CD4-positive, alpha-beta T cell treated with Interleukin-15 for 4 hours (primary cell): ENCODE measurements at regions not wholly inside any gene's neighbourhood (a gene's known extent, or its start where the extent isn't known, plus 50 kb on each side); places are given as distances from the start of the nearest gene placed in this dataset.
"Not testable (repeated sequence)": the region's sequence is repeated elsewhere in the genome, so short reads cannot be mapped to it uniquely, and the experiment has no call there.

ENCODE experiments used
- DNase-seq: peaks from one replicate; pipeline ENCODE4 v3.0.0-alpha.2; 2020; ENCODE audit warnings: low spot score

DNA sequence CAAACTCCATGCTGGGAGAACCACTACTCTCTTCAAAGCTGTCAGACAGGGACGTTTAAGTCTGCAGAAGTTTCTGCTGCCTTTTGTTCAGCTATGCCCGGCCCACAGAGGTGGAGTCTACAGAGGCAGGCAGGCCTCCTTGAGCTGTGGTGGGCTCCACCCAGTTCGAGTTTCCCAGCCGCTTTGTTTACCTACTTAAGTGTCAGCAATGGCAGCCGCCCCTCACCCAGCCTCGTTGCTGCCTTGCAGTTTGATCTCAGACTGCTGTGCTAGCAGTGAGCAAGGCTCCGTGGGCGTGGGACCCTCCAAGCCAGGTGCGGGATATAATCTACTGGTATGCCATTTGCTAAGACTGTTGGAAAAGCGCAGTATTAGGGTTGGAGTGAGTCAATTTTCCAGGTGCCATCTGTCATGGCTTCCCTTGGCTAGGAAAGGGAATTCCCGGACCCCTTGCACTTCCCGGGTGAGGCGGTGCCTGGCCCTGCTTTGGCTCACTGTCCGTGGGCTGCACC is 190.7 kb downstream of the TTC6 start:
- DNase-seq = not testable (repeated sequence)

GRCh38 chr14:37787879-37788494 is 192.6 kb downstream of the TTC6 start:
- no peak for DNase-seq

GRCh38 chr14:37791384-37792036 is 196.1 kb downstream of the TTC6 start:
- no peak for DNase-seq

DNA sequence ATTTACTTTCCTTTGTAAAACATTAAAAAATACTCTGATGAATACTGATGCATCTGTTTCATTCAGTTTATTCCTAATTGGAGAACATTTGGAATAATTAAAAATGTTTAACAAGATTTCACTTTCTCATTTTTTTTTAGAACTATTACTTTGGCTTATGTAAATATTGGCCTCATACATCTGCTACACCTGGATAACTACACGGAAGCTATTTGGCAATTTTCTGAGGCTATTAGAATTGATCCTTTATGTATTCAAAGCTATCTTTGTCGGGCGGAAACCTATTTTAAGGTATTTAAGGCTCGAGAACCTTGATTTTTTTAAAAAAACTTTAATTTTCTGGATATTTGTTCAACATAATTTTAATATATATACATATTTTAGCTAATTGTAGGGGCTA is 196.7 kb downstream of the TTC6 start:
- no peak for DNase-seq

DNA sequence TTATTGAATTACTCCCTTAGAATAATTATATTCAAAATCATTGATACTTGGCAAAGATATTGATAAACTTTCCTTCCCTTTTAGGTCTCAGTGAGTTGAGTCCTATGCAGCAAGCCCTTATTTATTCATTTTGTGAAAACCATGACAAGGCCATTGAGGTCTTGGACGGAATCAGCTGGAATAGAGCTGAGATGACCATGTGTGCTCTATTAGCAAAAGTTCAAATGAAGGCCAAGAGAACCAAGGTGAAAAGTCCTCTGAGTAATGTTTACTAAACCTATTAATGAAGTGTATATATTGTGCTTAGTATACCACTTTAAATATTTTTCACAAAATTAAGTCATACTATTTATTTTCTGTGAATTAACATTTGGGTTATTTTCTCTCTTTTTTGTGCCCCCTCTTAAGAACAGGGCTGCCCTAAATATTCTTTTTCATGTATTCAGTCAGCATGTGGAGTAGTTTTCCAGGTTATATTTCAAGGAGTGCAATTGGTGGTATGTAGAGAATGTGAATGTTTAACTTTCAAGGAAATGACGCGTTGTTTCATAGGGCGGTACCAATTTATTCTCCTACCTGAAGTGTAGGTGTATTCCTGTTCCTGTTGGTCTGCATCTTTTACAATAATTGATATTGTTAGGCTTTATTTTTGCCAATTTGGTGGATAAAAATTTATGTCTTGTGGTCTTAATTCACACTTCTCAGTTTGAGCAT is 201.4 kb downstream of the TTC6 start:
- no peak for DNase-seq

DNA sequence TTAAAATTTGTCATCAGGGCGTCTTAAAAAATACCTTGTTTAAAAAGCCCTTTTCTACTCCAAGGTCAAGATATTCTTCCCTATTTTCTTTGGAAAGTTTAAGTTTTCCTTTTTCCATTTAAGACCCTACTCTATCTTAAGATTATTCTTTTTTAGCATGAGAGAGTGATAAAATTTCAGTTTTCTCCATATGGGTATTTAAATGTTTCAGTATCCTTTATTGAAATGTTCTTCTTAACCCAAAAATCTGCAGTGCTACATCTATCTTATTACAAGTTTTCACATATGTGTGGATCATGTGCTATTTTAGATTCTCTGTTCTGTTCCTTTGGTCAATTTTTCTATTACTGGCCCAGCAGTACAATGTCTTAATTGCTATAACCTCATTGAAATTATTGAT is 202.2 kb downstream of the TTC6 start:
- no peak for DNase-seq

DNA sequence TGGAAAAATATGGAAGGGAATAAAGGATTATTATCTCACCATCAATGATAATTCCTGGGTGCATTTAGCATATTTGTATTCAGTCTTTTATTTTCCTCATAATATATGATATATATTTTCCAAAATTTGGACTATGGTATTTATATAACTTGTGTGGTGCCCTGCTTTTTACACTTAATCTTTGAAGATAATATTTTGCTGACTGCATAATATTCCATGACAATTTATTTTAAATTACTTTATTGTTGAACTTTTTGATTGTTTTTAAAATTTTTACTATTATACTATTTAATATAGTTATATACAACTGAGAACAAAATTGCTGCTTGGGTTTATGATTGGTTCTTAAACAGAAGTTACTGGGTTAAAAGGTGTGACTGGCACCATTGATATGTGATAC is 212.3 kb downstream of the TTC6 start:
- no peak for DNase-seq

DNA sequence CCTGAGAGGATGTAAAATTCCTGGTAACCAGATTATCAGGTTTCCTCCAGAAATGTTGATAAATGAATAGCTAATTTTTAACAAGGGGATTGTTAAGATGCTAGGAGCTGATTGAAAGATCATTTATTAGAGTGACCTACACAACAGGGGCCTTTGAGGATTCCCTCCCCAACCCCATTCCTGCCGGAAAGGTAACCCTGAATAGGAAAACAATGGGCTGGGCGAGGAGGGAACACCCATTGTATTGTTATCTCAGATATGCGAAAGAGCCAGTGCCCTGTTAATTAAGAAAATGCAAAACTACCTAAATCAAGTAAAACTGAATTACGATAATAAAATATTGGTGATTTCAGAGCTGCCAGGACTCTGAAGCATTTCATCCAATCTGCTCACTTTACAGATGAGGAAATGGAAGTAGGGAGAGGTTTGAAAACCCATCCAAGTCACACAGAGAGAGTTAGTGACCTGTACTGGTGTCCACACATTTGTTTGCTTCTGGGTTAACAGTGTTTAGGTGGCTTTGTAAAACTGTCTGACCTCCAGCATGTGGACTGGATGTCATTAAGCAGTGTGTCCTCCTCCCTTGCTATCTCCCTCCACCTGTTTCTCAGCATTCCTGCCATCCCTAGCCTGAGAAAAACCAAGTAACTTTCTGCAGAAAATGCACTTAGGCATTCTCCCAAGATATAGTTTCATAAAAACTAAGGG is 214.8 kb downstream of the TTC6 start:
- DNase-seq = no peak

GRCh38 chr14:37813732-37814131 is 218.3 kb downstream of the TTC6 start:
- DNase-seq = no peak

- DNase-seq = no peak
These were observed 220.7 kb downstream of the TTC6 start for GRCh38 chr14:37816135-37816534.

DNA sequence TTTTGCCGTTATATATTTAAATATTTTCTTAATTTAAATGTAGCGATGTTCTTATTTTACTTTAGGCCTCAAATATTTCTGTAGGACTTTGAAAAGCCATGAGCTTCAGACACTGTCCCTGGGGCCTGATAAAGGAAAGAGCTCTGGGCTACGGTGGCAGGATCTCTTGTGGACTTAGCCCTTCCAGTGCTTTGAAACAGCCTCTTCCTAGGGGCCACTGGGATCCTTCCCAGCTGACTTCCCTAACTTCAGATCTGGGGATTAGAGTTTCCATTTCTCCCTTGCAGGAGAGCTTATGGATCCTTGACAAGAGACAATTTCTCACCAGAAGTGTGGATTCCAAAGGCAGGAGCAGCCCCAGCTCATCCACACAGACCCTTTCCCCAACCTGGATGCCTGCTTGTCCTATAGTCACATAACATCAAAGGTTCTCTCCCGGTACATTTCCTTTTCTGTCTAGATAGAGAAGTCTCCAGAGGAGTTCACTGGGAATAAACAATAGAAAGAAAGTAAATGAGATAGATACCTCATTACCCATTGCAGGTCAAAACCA is 221.4 kb downstream of the TTC6 start:
- DNase-seq = no peak

DNA sequence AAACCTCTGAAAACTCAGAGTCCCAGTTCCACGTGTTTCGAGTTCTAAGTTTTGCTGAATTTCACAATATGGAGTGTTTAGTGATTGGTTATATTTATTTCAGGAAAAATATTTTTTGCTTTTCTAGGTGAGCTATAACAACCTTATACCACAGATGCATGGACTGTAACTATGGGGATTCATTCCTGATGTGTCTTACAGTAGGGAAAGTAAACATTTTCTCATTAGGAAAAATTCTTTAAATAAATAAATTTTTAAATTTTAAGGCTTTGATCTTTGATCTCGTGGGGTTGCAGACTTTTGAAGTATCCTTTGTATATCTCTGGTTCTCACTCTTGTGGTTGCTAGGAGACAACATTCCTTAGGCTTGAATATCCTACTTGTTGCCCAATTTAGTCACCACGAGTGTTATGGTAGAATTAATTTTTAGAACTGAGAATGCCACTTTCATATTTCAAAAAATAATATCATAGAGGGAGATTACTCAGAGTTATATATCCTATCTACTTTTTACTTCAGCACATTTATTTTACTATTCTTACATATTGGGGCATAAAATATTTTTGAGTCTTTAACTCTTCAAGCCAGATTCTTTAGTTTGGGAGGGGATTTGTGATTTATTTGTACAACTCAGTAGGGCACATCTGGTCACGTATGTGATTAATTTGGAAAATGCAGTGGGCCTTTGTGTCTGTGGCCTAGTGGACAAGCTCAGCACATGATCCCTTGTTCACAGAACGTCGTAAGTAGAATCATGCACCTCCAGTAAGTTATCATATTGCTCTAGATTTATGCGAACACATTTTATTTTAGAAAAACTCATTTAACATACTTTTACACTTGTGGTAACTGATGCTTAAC is 224.0 kb downstream of the TTC6 start:
- DNase-seq = no peak

GRCh38 chr14:37820810-37821209 is 225.4 kb downstream of the TTC6 start:
- not testable (repeated sequence) for DNase-seq

DNA sequence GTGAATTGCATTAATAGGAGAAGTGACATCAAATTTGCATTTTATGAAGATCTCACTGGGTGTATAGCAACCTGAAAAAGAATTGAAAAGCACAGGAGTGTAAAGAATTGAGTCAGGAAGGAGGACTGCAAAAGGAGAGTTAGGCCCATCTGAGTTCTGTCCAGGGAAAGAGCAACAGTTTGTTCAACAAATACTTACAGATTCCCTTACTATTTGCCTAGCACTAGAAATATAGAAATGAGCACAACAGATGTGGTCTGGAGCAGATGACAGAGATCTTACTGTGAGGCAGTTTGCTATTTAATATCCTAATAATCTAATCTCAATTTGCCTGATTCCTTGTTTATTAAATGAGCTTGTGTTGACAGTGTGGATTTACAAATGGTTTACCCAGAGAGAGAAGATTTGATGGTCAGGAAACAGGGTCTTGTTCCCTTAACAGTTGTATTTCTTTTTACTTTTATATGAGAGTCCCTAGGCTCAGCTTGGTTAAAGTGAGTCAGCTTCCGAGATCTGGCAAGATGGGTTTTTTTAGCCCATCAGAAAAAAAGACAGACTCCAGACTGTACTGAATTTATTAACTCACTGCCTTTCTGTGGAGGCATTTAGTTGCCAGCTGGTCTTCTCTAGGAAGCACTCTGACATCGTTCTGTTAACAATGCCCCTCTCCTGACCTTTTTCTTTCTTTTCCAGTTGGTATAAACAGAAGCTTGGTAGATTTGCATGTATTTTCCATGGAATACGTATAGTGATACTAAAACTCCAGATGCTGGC is 229.7 kb downstream of the TTC6 start:
- no peak for DNase-seq

DNA sequence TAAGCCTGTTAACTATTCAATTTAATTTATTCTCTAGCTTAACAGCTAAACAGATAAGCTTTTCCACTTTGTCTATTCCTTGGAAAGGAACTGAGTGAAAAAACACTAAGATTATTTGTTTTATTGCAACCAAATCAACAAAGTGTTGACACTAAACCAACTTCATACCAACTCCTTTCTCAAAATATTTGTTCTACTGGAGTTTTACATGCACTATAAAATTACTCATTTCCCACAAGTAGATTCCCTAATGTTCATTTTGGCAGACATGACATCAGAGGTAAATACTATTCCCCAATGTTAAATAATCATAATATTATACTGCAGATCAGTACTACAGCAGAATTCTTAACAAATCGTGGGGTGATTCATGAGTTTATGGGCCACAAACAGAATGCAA is 231.4 kb downstream of the TTC6 start:
- no peak for DNase-seq

DNA sequence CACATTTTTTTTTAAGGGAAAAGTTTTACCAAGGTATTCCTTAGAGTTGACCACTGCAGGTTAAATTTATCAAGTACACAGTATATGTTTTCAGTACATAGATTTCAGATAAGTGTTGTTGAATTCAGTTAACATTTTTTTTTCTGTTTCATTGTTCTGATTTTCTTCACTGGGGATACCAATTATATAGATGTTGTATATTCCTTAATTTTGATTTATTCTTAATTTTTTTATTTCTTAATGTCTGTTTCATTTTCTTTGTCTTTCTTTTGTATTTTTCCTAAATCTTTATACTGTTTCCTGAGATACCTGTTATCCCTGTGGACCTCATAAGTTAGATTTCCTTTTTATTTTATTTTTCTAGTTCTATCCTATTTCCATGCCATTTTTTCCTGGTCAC is 234.8 kb downstream of the TTC6 start:
- no peak for DNase-seq

DNA sequence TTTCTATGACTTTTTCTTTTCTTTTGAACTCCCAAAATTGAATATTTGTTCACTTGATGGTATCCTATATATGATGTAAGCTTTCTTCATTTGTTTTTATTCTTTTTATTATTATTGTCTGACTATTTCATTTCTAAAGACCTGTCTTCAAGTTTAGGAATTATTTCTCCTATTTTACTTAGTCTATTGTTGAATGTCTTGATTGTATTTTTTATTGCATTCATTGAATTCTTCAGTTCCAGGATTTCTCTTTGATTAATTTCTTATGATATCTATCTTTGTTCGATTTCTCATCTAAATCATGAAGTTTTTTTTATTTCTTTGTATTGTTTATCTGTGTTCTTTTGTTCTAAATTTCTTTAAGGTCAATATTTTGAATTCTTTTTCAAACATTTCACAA is 238.8 kb downstream of the TTC6 start:
- no peak for DNase-seq

- DNase-seq = not testable (repeated sequence)
These were observed 243.3 kb downstream of the TTC6 start for GRCh38 chr14:37838778-37839177.

DNA sequence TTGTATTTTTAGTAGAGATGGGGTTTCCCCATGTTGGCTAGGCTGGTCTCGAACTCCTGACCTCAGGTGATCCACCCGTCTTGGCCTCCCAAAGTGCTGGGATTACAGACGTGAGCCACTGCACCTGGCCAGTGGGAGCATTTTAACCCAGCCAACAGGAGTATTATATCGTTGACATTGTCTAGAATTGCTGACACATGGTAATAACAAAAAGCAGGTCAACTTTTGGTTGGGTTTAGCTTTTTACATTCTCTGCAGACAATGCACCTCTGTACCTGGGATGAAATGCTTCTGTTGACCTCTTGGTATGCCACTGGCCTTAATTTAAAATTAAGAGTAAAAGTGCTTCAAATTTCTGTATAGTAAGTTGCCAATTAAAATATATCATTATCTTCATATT is 245.6 kb downstream of the TTC6 start:
- not testable (repeated sequence) for DNase-seq

- DNase-seq = no peak
These were observed 246.7 kb downstream of the TTC6 start for GRCh38 chr14:37842106-37842505.
